HepG2 (cell line): ENCODE measurements at regions not wholly inside any gene's neighbourhood (a gene's known extent, or its start where the extent isn't known, plus 50 kb on each side); places are given as distances from the start of the nearest gene placed in this dataset.

Source experiments
- ATAC-seq: fragments of 200-7000 bp; cut with Tn5 transposase; 3 replicates; pipeline ENCODE4 v1.9.1; 2020; ENCODE audit warnings: mild to moderate bottlenecking, moderate library complexity
- BruUV-seq: library from RNA; stranded (reverse); fragments of 400-500 nt; replicated peaks from 2 replicates; lab custom pipeline; 2021; lab: Mats Ljungman, UMichigan
- CTCF ChIA-PET: fragments of 300-600 bp; formaldehyde crosslinking; extraction: SDS; loops from one replicate; lab custom pipeline; 2021; ENCODE audit warnings: low total read pairs, inconsistent platforms, low intra/inter-chr PET ratio; lab: Yijun Ruan, JAX
- POLR2A ChIA-PET: fragments of 350-600 bp; sonication (Branson Sonifier 250); formaldehyde crosslinking; loops from one replicate; lab custom pipeline; 2020; ENCODE audit warnings: antibody characterized with exemption, inconsistent platforms; lab: Yijun Ruan, JAX
- DNase-seq: peaks from one replicate; pipeline ENCODE4 v3.0.0-alpha.2; 2015; ENCODE audit warnings: low spot score
- FAIRE-seq: peaks from 3 replicates; lab custom pipeline; 2011; peaks lifted over from hg19 to GRCh38; lab: Jason Lieb, UNC
- H2AFZ ChIP-seq: one replicate; pipeline ENCODE4 v1.6.1; 2011; ENCODE audit warnings: low read length, inconsistent platforms
- H3K27ac ChIP-seq: fragments of 300-600 bp; 3 replicates; pipeline ENCODE4 v1.8.0; 2011; ENCODE audit warnings: mixed run types, mild to moderate bottlenecking, mixed read lengths, low read length, inconsistent platforms; ENCODE audit not compliant: insufficient read depth; ENCODE audit errors: extremely low read length
- H3K27me3 ChIP-seq, 2 experiments: fragments of 200-600 bp in 1 of 2; 2 replicates in 1 of 2; 3 replicates in 1 of 2; pipeline versions ENCODE4 v1.6.0 to v1.8.0; 2011; ENCODE audit warnings: low read length in 2 of 2, mild to moderate bottlenecking in 2 of 2, moderate library complexity in 2 of 2, inconsistent platforms in 1 of 2; ENCODE audit not compliant: insufficient read depth in 2 of 2, control insufficient read depth in 1 of 2
- H3K36me3 ChIP-seq, 2 experiments: fragments of 200-600 bp in 1 of 2; replicated peaks in 1 of 2; 2 replicates in 1 of 2; 3 replicates in 1 of 2; pipeline versions ENCODE4 v1.5.1 to v1.8.0; 2011; ENCODE audit warnings: low read length in 2 of 2, inconsistent platforms in 1 of 2; ENCODE audit not compliant: insufficient read depth in 2 of 2, control insufficient read depth in 1 of 2
- H3K4me1 ChIP-seq: 2 replicates; pipeline ENCODE4 v1.5.1; 2012; ENCODE audit warnings: low read length, inconsistent platforms; ENCODE audit not compliant: insufficient read depth
- H3K4me2 ChIP-seq: 2 replicates; pipeline ENCODE4 v1.6.0; 2011; ENCODE audit warnings: low read depth, low read length, inconsistent platforms
- H3K4me3 ChIP-seq, 3 experiments: fragments of 200-600 bp in 1 of 3; sonication (generic), shearing (Covaris generic) in 1 of 3; replicated peaks in 1 of 3; 2 replicates each; pipeline ENCODE4 v1.5.1; 2011 to 2016; ENCODE audit warnings: low read length in 3 of 3, inconsistent platforms in 2 of 3, low read depth in 2 of 3, mild to moderate bottlenecking in 2 of 3, control low read depth in 1 of 3, mixed read lengths in 1 of 3; ENCODE audit not compliant: insufficient read depth in 1 of 3
- H3K79me2 ChIP-seq: one replicate; pipeline ENCODE4 v1.6.1; 2011; ENCODE audit warnings: low read length, inconsistent platforms; ENCODE audit not compliant: insufficient read depth
- H3K9ac ChIP-seq: 2 replicates; pipeline ENCODE4 v1.6.0; 2011; ENCODE audit warnings: mild to moderate bottlenecking, low read depth, low read length, inconsistent platforms; ENCODE audit not compliant: insufficient read depth
- H3K9me3 ChIP-seq: 2 replicates; pipeline ENCODE4 v1.5.1; 2012; ENCODE audit warnings: mild to moderate bottlenecking, low read length
- H4K20me1 ChIP-seq: 2 replicates; pipeline ENCODE4 v1.6.0; 2011; ENCODE audit warnings: inconsistent platforms, mild to moderate bottlenecking, low read length, moderate library complexity; ENCODE audit not compliant: insufficient read depth
- BRD4 ChIP-seq: sonication (generic); formaldehyde crosslinking; IDR thresholded peaks from 2 replicates; pipeline ENCODE4 v1.4.0; 2020; ENCODE audit warnings: missing genetic modification reagents
- MAZ ChIP-seq, 2 experiments: sonication (generic) in 1 of 2; formaldehyde crosslinking in 1 of 2; IDR thresholded peaks; 2 replicates each; pipeline versions ENCODE4 v1.5.0 to v1.6.1; 2012 to 2020; ENCODE audit warnings: low read depth in 2 of 2, mild to moderate bottlenecking in 2 of 2, borderline replicate concordance in 1 of 2, improper control_type of control experiment in 1 of 2, low read length in 1 of 2, missing genetic modification reagents in 1 of 2, moderate library complexity in 1 of 2
- SRSF4 ChIP-seq: fragments of 200-400 bp; formaldehyde crosslinking; IDR thresholded peaks from one replicate; pipeline ENCODE4 v1.6.1; 2018; ENCODE audit warnings: mild to moderate bottlenecking, low read depth, low read length, moderate library complexity; ENCODE audit not compliant: poor library complexity, severe bottlenecking
- ZNF160 ChIP-seq: sonication (generic); formaldehyde crosslinking; IDR thresholded peaks from 2 replicates; pipeline ENCODE4 v1.8.0; 2022; ENCODE audit warnings: mild to moderate bottlenecking, inconsistent platforms, missing genetic modification reagents
- ZNF552 ChIP-seq: sonication (generic); formaldehyde crosslinking; IDR thresholded peaks from 2 replicates; pipeline ENCODE4 v1.9.0; 2022; ENCODE audit warnings: missing genetic modification reagents, mild to moderate bottlenecking, borderline replicate concordance
- ZNF776 ChIP-seq: sonication (generic); formaldehyde crosslinking; IDR thresholded peaks from 2 replicates; pipeline ENCODE4 v1.4.0; 2020; ENCODE audit warnings: mild to moderate bottlenecking, missing genetic modification reagents
- WGBS: methylation state at CpG from one replicate; pipeline ENCODE4 v1.1.6; 2017; ENCODE audit warnings: low lambda C conversion rate; 5-methylcytosine and 5-hydroxymethylcytosine counted together
- in situ Hi-C: cut with HindIII; loops from 2 replicates; pipeline ENCODE4 v1.10.0; 2017; ENCODE audit warnings: low pct_unique_long_range_greater_than_20kb; ENCODE audit not compliant: extremely low pct_ligation_motif_present
- intact Hi-C: fragments of 100-400 bp; cut with micrococcal nuclease; formaldehyde crosslinking; loops from one replicate; pipeline ENCODE4 v1.10.0; 2022; ENCODE audit not compliant: unreplicated experiment
- TF ChIP-seq, protein P1 (sequence below): sonication (generic); formaldehyde crosslinking; IDR thresholded peaks from 2 replicates; pipeline ENCODE4 v1.8.0; 2022; ENCODE audit warnings: low read depth, missing genetic modification reagents
- TF ChIP-seq, protein P2 (sequence below): sonication (generic); formaldehyde crosslinking; IDR thresholded peaks from 2 replicates; pipeline ENCODE4 v1.5.0; 2020; ENCODE audit warnings: missing genetic modification reagents

DNA sequence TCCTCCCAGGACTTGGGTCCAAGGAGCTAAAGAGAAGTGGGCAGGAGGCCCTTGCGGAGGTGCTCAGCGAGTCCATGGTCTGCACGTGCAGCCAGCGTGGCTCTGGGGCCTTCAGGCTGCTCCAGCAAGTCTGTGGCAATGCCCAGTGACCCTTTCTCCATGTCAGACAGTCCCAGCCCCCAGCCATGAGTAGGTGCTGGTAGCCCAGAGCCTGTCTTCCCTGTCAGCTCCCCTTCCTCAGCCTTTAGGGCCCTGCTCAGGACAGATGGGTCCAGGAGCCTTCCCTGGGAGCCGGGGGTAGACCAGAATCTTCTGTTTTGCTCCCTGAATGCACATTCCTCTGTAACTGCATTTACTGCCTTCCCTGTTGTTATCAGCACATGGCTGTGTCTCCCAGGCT is 147.2 kb upstream of the IRX2 start:
- H3K79me2 ChIP-seq = no peaks in the 10 kb centered on the region
- no peaks in the 10 kb centered on the region for H3K36me3 ChIP-seq
- no peak overlapping the region for H3K27ac ChIP-seq
- CTCF ChIA-PET = no interaction called here
- no peak for ATAC-seq
- TF ChIP-seq, protein P1, sequence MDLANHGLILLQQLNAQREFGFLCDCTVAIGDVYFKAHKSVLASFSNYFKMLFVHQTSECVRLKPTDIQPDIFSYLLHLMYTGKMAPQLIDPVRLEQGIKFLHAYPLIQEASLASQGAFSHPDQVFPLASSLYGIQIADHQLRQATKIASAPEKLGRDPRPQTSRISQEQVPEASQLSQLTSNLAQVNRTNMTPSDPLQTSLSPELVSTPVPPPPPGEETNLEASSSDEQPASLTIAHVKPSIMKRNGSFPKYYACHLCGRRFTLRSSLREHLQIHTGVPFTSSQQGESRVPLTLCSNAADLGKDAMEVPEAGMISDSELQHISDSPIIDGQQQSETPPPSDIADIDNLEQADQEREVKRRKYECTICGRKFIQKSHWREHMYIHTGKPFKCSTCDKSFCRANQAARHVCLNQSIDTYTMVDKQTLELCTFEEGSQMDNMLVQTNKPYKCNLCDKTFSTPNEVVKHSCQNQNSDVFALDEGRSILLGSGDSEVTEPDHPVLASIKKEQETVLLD (CRISPR knock-in tag) = no peak
- TF ChIP-seq ZNF776 = no peak
- TF ChIP-seq BRD4 = no peak
- TF ChIP-seq MAZ (IDR thresholded peaks at IDR 0.05; ENCODE audit: borderline replicate concordance, low read depth, low read length) = no peak
- TF ChIP-seq MAZ (CRISPR knock-in tag; IDR thresholded peaks at IDR 0.05; ENCODE audit: low read depth) = no peak
- no peak for TF ChIP-seq ZNF552
- TF ChIP-seq ZNF160 = no peak
- TF ChIP-seq, protein P2, sequence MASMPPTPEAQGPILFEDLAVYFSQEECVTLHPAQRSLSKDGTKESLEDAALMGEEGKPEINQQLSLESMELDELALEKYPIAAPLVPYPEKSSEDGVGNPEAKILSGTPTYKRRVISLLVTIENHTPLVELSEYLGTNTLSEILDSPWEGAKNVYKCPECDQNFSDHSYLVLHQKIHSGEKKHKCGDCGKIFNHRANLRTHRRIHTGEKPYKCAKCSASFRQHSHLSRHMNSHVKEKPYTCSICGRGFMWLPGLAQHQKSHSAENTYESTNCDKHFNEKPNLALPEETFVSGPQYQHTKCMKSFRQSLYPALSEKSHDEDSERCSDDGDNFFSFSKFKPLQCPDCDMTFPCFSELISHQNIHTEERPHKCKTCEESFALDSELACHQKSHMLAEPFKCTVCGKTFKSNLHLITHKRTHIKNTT (CRISPR knock-in tag) = no peak
- no peak for TF ChIP-seq SRSF4
- intact Hi-C loops (no loop called here), in situ Hi-C loops (no loop called here)
- no peak overlapping the region for H3K4me2 ChIP-seq
- no peak overlapping the region for H3K9ac ChIP-seq
- no peak for FAIRE-seq
- H3K4me3 ChIP-seq = no peak overlapping the region
- no peaks in the 10 kb centered on the region for H3K9me3 ChIP-seq
- H3K4me1 ChIP-seq = no peaks in the 10 kb centered on the region
- BruUV-seq = no TSS peak
- DNase-seq = no peak
- WGBS = 0% methylated on average over 1 of the region's 5 CpGs
- H3K27me3 ChIP-seq = no peaks in the 10 kb centered on the region; a peak in 1 of 5 replicates
- H2AFZ ChIP-seq = no peak overlapping the region
- H4K20me1 ChIP-seq = no peaks in the 10 kb centered on the region
- POLR2A ChIA-PET = no interaction called here
